Adrenal gland (tissue), 5 donors: ENCODE measurements at regions not wholly inside any gene's neighbourhood (a gene's known extent, or its start where the extent isn't known, plus 50 kb on each side); places are given as distances from the start of the nearest gene placed in this dataset.

Source experiments
- CTCF ChIP-seq, 6 experiments: fragments of 450-650 bp in 4 of 6; fragments of 200-600 bp in 2 of 6; sonication (generic) in 1 of 6; IDR thresholded peaks; 1 replicate in 5 of 6; 2 replicates in 1 of 6; pipeline versions ENCODE4 v1.5.1 to v1.8.0; 2016 to 2021; ENCODE audit warnings: antibody characterized with exemption in 6 of 6, mild to moderate bottlenecking in 2 of 6, moderate library complexity in 1 of 6
- POLR2A ChIP-seq, 2 donors: fragments of 450-650 bp; IDR thresholded peaks; one replicate each; pipeline ENCODE4 v1.6.1; 2017; ENCODE audit warnings: antibody characterized with exemption in 2 of 2, mild to moderate bottlenecking in 2 of 2, moderate library complexity in 1 of 2
- donor health status: DM: no; HTN: no; CAD: no.

- TF ChIP-seq CTCF (IDR thresholded peaks at IDR 0.05): no peak
- no peak for TF ChIP-seq POLR2A (IDR thresholded peaks at IDR 0.05)
Observed at GRCh38 chr2:235421618-235422017, 72.2 kb upstream of the AGAP1 start.
